ENCODE measurements at regions not wholly inside any gene's neighbourhood (a gene's known extent, or its start where the extent isn't known, plus 50 kb on each side); places are given as distances from the start of the nearest gene placed in this dataset.

DNA sequence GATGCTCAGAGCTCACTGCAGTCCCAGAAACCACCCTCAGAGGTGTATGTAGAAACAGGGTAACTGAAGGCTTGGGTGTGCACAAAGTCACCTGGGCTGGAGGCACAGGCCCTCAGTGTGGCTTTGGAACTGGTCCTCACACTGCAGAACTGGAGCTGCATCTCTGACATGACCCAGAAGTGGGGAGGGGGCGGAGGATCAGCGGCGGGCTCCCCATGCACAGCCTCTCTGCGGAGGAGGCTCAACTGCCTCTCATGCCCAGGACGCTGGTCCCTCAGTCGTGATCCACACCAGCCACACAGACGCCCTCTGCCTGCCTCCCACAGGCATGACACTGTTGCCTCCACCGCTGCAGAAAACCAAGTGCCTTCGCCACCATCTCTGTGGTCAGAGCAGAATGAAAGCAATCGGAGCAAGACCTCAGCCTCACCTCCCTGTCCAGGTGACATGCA is 73.7 kb downstream of the TM2D3 start:
- TF ChIP-seq, protein P1, sequence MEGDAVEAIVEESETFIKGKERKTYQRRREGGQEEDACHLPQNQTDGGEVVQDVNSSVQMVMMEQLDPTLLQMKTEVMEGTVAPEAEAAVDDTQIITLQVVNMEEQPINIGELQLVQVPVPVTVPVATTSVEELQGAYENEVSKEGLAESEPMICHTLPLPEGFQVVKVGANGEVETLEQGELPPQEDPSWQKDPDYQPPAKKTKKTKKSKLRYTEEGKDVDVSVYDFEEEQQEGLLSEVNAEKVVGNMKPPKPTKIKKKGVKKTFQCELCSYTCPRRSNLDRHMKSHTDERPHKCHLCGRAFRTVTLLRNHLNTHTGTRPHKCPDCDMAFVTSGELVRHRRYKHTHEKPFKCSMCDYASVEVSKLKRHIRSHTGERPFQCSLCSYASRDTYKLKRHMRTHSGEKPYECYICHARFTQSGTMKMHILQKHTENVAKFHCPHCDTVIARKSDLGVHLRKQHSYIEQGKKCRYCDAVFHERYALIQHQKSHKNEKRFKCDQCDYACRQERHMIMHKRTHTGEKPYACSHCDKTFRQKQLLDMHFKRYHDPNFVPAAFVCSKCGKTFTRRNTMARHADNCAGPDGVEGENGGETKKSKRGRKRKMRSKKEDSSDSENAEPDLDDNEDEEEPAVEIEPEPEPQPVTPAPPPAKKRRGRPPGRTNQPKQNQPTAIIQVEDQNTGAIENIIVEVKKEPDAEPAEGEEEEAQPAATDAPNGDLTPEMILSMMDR (IDR thresholded peaks at IDR 0.05 in 2 of 3, conservative IDR thresholded peaks at IDR 0.05 in 1 of 3; ENCODE audit: borderline replicate concordance in 1 of 3, insufficient read depth in 1 of 3, low read depth in 2 of 3, low read length in 2 of 3), result peak; percentile 36 to 72 (median 62); a peak in 5 of 6 replicates
- no peak for TF ChIP-seq JUND (IDR thresholded peaks at IDR 0.05)
- no peak for TF ChIP-seq CEBPB (IDR thresholded peaks at IDR 0.05; ENCODE audit: low read depth)
- no peak for TF ChIP-seq ZFX (IDR thresholded peaks at IDR 0.05)
- no peak for TF ChIP-seq SP1 (IDR thresholded peaks at IDR 0.05; ENCODE audit: low read depth)
- no peak for TF ChIP-seq FOSL1 (IDR thresholded peaks at IDR 0.05; ENCODE audit: low read depth)
- TF ChIP-seq ELF1 (IDR thresholded peaks at IDR 0.05; ENCODE audit: borderline replicate concordance, low read depth), result no peak
- TF ChIP-seq POLR2A (IDR thresholded peaks at IDR 0.05; ENCODE audit: borderline replicate concordance, extremely low read depth, insufficient read depth, insufficient read length), result no peak
- no peak for TF ChIP-seq EZH2 (IDR thresholded peaks at IDR 0.05)
- TF ChIP-seq EZH2phosphoT487 (IDR thresholded peaks at IDR 0.05; ENCODE audit: borderline replicate concordance), result no peak
- TF ChIP-seq ZNF274 (IDR thresholded peaks at IDR 0.05; ENCODE audit: low read depth, low read length), result no peak
- no peak for TF ChIP-seq SRF (IDR thresholded peaks at IDR 0.05; ENCODE audit: low read depth)

Measured in HCT116 (cell line).